Thyroid gland (tissue), 4 donors: ENCODE measurements at regions not wholly inside any gene's neighbourhood (a gene's known extent, or its start where the extent isn't known, plus 50 kb on each side); places are given as distances from the start of the nearest gene placed in this dataset.
"Not testable (repeated sequence)": the region's sequence is repeated elsewhere in the genome, so short reads cannot be mapped to it uniquely, and the experiment has no call there.

Source experiments
- DNase-seq, 2 donors: peaks; one replicate each; pipeline ENCODE4 v3.0.0-alpha.2; 2019
- H3K27ac ChIP-seq, 3 donors: fragments of 200-600 bp; sonication (generic); 1 replicate in 2 of 3; 2 replicates in 1 of 3; pipeline ENCODE4 v1.5.1; 2016 to 2019; ENCODE audit warnings: mild to moderate bottlenecking in 1 of 3, moderate library complexity in 1 of 3
- H3K27me3 ChIP-seq: fragments of 200-600 bp; sonication (generic); one replicate; pipeline ENCODE4 v1.5.1; 2019
- H3K36me3 ChIP-seq, 2 donors: fragments of 200-600 bp; sonication (generic); one replicate each; pipeline ENCODE4 v1.5.1; 2016 to 2019
- H3K4me1 ChIP-seq, 2 donors: fragments of 200-600 bp; sonication (generic); one replicate each; pipeline ENCODE4 v1.5.1; 2017 to 2019
- H3K4me3 ChIP-seq, 3 donors: fragments of 200-600 bp; sonication (generic); replicated peaks in 1 of 3; 1 replicate in 2 of 3; 2 replicates in 1 of 3; pipeline ENCODE4 v1.5.1; 2016; ENCODE audit warnings: mild to moderate bottlenecking in 1 of 3
- H3K9me3 ChIP-seq: fragments of 200-600 bp; sonication (generic); one replicate; pipeline ENCODE4 v1.5.1; 2017
- POLR2A ChIP-seq, 2 donors: fragments of 450-650 bp; IDR thresholded peaks; one replicate each; pipeline ENCODE4 v1.6.1; 2017; ENCODE audit warnings: antibody characterized with exemption in 2 of 2, mild to moderate bottlenecking in 2 of 2, moderate library complexity in 1 of 2
- WGBS, 2 donors: methylation state at CpG; one replicate each; pipeline ENCODE4 v1.1.5; 2017; 5-methylcytosine and 5-hydroxymethylcytosine counted together
- intact Hi-C: fragments of 100-400 bp; cut with DNase I; formaldehyde crosslinking; loops from one replicate; pipeline ENCODE4 v1.15.1; 2023
- TF ChIP-seq, protein P1 (sequence below), 6 experiments: fragments of 200-600 bp in 3 of 6; fragments of 450-650 bp in 3 of 6; sonication (generic) in 3 of 6; IDR thresholded peaks; one replicate each; pipeline ENCODE4 v1.5.1; 2016 to 2019; ENCODE audit warnings: antibody characterized with exemption in 6 of 6, mild to moderate bottlenecking in 2 of 6, inconsistent platforms in 1 of 6, moderate library complexity in 1 of 6

DNA sequence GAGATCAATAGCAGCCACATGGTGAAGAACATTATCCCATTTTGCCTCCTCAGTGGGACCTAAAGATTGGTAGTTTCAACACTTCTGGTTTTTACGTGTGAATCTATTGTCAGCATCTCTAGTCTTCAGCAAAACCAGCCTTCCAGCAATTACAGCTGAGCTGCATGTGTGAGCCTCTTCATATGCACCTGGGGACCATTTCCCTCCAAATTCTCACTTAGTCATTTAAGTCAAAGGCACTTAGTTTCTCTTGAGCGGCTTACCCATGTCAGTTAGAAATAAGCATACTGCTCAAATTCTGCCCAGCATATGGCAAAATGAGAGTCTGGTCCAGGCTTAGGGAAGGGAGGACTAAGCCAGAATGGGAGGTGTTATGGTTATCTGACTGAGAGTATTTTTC, 99.7 kb upstream of the NXPH2 start:
- TF ChIP-seq, protein P1, sequence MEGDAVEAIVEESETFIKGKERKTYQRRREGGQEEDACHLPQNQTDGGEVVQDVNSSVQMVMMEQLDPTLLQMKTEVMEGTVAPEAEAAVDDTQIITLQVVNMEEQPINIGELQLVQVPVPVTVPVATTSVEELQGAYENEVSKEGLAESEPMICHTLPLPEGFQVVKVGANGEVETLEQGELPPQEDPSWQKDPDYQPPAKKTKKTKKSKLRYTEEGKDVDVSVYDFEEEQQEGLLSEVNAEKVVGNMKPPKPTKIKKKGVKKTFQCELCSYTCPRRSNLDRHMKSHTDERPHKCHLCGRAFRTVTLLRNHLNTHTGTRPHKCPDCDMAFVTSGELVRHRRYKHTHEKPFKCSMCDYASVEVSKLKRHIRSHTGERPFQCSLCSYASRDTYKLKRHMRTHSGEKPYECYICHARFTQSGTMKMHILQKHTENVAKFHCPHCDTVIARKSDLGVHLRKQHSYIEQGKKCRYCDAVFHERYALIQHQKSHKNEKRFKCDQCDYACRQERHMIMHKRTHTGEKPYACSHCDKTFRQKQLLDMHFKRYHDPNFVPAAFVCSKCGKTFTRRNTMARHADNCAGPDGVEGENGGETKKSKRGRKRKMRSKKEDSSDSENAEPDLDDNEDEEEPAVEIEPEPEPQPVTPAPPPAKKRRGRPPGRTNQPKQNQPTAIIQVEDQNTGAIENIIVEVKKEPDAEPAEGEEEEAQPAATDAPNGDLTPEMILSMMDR (IDR thresholded peaks at IDR 0.05) = no peak
- TF ChIP-seq POLR2A (IDR thresholded peaks at IDR 0.05) = no peak
- no peak for DNase-seq
- intact Hi-C loops = no loop called here

DNA sequence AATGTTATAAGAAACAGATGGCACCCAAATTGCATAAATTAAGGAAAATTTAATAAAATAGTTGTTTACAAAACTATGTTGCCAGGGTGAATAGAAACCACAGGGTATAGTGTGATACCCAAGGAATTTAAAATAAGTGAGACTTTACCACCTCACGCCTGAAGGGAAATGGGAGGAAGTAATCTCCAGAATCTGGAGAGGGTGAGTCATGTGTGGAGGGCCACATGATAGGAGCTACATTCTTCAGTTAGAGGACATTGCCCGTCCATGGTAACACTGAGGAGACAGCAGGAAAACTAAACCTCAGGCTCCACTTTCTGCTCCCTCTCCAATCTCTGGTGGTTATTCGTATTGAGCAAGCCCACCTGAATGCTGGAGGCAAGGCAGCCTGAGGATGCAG, 97.2 kb upstream of the NXPH2 start:
- intact Hi-C loops = no loop called here
- Histone ChIP-seq H3K4me1 (no peaks in the 10 kb centered on the region), H3K4me3 (no peak overlapping the region), H3K36me3 (no peaks in the 10 kb centered on the region), H3K9me3 (no peaks in the 10 kb centered on the region), H3K27ac (no peak overlapping the region), H3K27me3 (no peaks in the 10 kb centered on the region)
- WGBS, 2 donors = 71 to 84% methylated on average over 3 of the region's 3 CpGs
- TF ChIP-seq, protein P1 (IDR thresholded peaks at IDR 0.05) = no peak
- TF ChIP-seq POLR2A (IDR thresholded peaks at IDR 0.05) = no peak
- DNase-seq = no peak

More for the DNA sequence above, 99.7 kb upstream of the NXPH2 start:
- no peaks in the 10 kb centered on the region for H3K36me3 ChIP-seq
- H3K27me3 ChIP-seq = no peaks in the 10 kb centered on the region
- no peaks in the 10 kb centered on the region for H3K4me1 ChIP-seq
- WGBS, 2 donors = 82 to 93% methylated on average over 2 of the region's 2 CpGs
- no peaks in the 10 kb centered on the region for H3K9me3 ChIP-seq
- no peak overlapping the region for H3K27ac ChIP-seq
- H3K4me3 ChIP-seq = no peak overlapping the region

DNA sequence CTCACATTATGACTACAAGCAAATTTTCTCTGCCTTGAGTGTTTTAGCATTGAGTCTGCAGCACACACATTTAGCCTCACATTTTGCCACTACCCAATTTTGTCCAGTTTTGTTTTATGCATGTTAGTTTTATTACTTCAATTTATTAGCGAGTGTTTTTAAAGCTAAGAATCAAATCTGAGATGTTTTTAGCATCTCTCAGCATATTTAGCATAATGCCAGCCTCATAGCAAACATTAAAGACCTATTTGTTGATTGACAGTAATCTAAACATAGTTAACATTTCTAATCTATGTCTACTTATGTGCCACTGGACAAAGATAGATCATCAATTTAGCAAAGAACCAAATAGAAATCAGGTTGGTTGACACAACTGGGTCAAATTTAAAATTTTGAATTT, 94.1 kb upstream of the NXPH2 start:
- DNase-seq = no peak
- no peak for TF ChIP-seq POLR2A (IDR thresholded peaks at IDR 0.05)
- TF ChIP-seq, protein P1 (IDR thresholded peaks at IDR 0.05) = no peak
- H3K4me3 ChIP-seq = no peak overlapping the region
- no peaks in the 10 kb centered on the region for H3K4me1 ChIP-seq
- 82 to 85% methylated on average over 1 of the region's 1 CpG for WGBS, 2 donors
- H3K36me3 ChIP-seq = no peaks in the 10 kb centered on the region
- intact Hi-C loops = no loop called here
- no peak overlapping the region for H3K27ac ChIP-seq
- H3K9me3 ChIP-seq = no peaks in the 10 kb centered on the region
- no peaks in the 10 kb centered on the region for H3K27me3 ChIP-seq

DNA sequence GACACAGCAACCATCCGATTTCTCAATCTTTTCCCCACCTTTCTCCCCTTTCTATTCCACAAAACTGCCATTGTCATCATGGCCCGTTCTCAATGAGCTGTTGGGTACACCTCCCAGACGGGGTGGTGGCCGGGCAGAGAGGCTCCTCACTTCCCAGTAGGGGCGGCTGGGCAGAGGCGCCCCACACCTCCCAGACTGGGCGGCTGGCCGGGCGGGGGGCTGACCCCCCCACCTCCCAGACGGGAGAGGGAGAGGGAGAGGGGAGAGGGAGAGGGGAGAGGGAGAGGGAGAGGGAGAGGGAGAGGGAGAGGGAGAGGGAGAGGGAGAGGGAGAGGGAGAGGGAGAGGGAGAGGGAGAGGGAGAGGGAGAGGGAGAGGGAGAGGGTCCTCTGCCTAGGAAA, 91.9 kb upstream of the NXPH2 start:
- H3K27ac ChIP-seq, H3K27me3 ChIP-seq, H3K4me1 ChIP-seq, intact Hi-C loops, H3K36me3 ChIP-seq, H3K4me3 ChIP-seq, DNase-seq, H3K9me3 ChIP-seq: not testable (repeated sequence)
- WGBS, 2 donors = 88 to 97% methylated on average over 2 to 10 of the region's 10 CpGs

DNA sequence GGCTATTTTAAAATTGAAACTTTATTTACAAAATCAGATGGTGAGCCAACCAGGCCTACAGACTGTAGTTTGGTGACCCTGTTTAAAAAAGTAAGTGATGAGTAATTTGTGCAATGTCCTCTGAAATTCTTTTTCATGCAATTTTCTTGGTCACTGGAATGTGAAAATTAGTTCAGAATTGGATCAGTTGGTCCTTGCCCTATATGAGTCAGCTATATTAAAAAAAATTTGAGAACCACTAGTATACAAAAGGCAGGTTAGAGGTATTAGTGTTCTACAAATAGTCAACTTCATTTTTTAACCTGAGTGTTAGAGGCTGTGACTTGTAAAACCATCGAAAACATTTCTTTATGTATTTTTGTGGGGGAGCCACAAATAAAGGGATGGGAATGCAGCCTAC, 91.1 kb upstream of the NXPH2 start:
- Histone ChIP-seq H3K27me3 (no peaks in the 10 kb centered on the region), H3K9me3 (no peaks in the 10 kb centered on the region), H3K36me3 (no peaks in the 10 kb centered on the region), H3K4me3 (no peak overlapping the region), H3K27ac (no peak overlapping the region), H3K4me1 (no peaks in the 10 kb centered on the region)
- WGBS, 2 donors = 94 to 97% methylated on average over 1 of the region's 1 CpG
- no peak for DNase-seq
- intact Hi-C loops = no loop called here
- TF ChIP-seq, protein P1 (IDR thresholded peaks at IDR 0.05) = no peak
- TF ChIP-seq POLR2A (IDR thresholded peaks at IDR 0.05) = no peak

DNA sequence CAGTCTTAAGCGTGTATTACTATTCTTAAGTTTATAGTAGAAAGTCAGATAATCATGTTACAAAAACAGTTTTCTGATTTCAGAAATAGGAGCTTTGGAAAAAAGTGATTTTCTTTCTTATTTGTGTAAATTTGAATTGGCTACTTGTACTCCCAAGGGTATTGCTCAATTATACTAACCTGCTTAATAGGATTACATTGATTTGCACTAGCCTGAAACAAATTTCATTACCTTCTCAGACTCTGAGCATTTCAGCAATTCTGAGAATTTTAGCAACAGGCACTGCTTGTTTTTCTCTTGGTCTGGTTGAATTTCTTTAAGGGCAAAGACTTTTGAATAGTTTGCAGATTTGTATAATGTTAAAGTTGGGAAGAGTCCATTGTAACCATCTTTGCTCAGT, 87.2 kb upstream of the NXPH2 start:
- no peak for DNase-seq
- TF ChIP-seq POLR2A (IDR thresholded peaks at IDR 0.05) = no peak
- TF ChIP-seq, protein P1 (IDR thresholded peaks at IDR 0.05) = no peak
- WGBS, 2 donors = 78 to 88% methylated on average over 1 of the region's 1 CpG

More for the DNA sequence above, 87.2 kb upstream of the NXPH2 start:
- intact Hi-C loops = no loop called here
- H3K4me3 ChIP-seq = no peak overlapping the region
- no peaks in the 10 kb centered on the region for H3K4me1 ChIP-seq
- H3K9me3 ChIP-seq = no peaks in the 10 kb centered on the region
- H3K27me3 ChIP-seq = no peaks in the 10 kb centered on the region
- H3K36me3 ChIP-seq = no peaks in the 10 kb centered on the region
- no peak overlapping the region for H3K27ac ChIP-seq
